ENCODE measurements at regions not wholly inside any gene's neighbourhood (a gene's known extent, or its start where the extent isn't known, plus 50 kb on each side); places are given as distances from the start of the nearest gene placed in this dataset.

DNA sequence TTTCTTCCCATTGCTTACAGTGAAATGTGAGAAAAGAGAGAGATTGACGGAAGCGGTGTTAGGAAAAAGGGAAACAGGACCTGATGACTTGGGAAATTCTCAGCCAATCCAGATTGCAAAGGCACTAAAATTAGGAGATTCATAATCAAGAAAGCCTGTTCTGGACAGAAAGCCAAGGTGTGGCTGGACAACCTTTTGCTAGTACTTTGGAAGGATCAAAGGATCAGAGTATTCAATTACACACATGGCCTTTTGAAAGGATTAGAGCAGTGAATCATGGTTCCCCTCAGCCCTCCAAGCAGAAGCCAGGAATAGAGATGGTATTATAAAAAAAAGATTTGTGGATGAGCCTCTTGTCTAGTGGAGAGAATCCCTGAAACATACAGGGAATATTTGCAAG lies 669.8 kb upstream of the ADAMTS5 start:
- no peak for TF ChIP-seq EZH2phosphoT487 (IDR thresholded peaks at IDR 0.05; ENCODE audit: insufficient read depth, low read depth)
- no peak for TF ChIP-seq EZH2 (IDR thresholded peaks at IDR 0.05; ENCODE audit: insufficient read depth, poor library complexity, severe bottlenecking)
- no peak overlapping the region for H2AFZ ChIP-seq
- no peaks in the 10 kb centered on the region for H3K27me3 ChIP-seq (replicated peaks; ENCODE audit: insufficient read depth)
- no peaks in the 10 kb centered on the region for H4K20me1 ChIP-seq (ENCODE audit: insufficient read depth)
- H3K4me3 ChIP-seq = no peak overlapping the region
- H3K9me2 ChIP-seq (ENCODE audit: insufficient read depth) = no peaks in the 10 kb centered on the region
- WGBS, 2 experiments (ENCODE audit: low coverage in 1 of 2, low lambda C conversion rate in 2 of 2, missing lambda C conversion rate in 2 of 2) = 71 to 75% methylated on average over 2 of the region's 2 CpGs
- no peaks in the 10 kb centered on the region for H3K36me3 ChIP-seq (ENCODE audit: low read depth)
- 0 out of 2 replicates have a peak, but pooled peaks cover 4% of the 10 kb centered on the region for H3F3A ChIP-seq (ENCODE audit: insufficient read depth)
- no peaks in the 10 kb centered on the region for H3K79me2 ChIP-seq (ENCODE audit: insufficient read depth)
- no peak overlapping the region for H3K9ac ChIP-seq
- H3K9me3 ChIP-seq (ENCODE audit: low read depth) = no peaks in the 10 kb centered on the region
- in situ Hi-C loops (cut with MboI) = no loop called here
- no peak overlapping the region for H3K27ac ChIP-seq
- no peak for DNase-seq
- peaks cover 5% of the 10 kb centered on the region for H3K4me1 ChIP-seq (ENCODE audit: insufficient read depth)
- H3K4me2 ChIP-seq (ENCODE audit: unreplicated experiment) = no peak overlapping the region

- Histone ChIP-seq H3K4me2 (ENCODE audit: unreplicated experiment) (no peak overlapping the region), H2AFZ (no peak overlapping the region), H4K20me1 (ENCODE audit: insufficient read depth) (no peaks in the 10 kb centered on the region), H3K36me3 (ENCODE audit: low read depth) (no peaks in the 10 kb centered on the region), H3K79me2 (ENCODE audit: insufficient read depth) (no peaks in the 10 kb centered on the region), H3K9me2 (ENCODE audit: insufficient read depth) (no peaks in the 10 kb centered on the region), H3K4me1 (ENCODE audit: insufficient read depth) (peaks cover 16% of the 10 kb centered on the region), H3K27ac (no peak overlapping the region), H3F3A (ENCODE audit: insufficient read depth) (peaks cover 11% of the 10 kb centered on the region), H3K27me3 (replicated peaks; ENCODE audit: insufficient read depth) (no peaks in the 10 kb centered on the region), H3K9me3 (ENCODE audit: low read depth) (no peaks in the 10 kb centered on the region), H3K9ac (no peak overlapping the region), H3K4me3 (no peak overlapping the region)
- no peak for DNase-seq
- in situ Hi-C loops (cut with MboI) = no loop called here
- TF ChIP-seq EZH2 (IDR thresholded peaks at IDR 0.05; ENCODE audit: insufficient read depth, poor library complexity, severe bottlenecking) = no peak
- no peak for TF ChIP-seq EZH2phosphoT487 (IDR thresholded peaks at IDR 0.05; ENCODE audit: insufficient read depth, low read depth)
- WGBS, 2 experiments (ENCODE audit: low coverage in 1 of 2, low lambda C conversion rate in 2 of 2, missing lambda C conversion rate in 2 of 2) = 71 to 72% methylated on average over 3 of the region's 3 CpGs
Measured at GRCh38 chr21:27633631-27634030, 666.7 kb upstream of the ADAMTS5 start.

DNA sequence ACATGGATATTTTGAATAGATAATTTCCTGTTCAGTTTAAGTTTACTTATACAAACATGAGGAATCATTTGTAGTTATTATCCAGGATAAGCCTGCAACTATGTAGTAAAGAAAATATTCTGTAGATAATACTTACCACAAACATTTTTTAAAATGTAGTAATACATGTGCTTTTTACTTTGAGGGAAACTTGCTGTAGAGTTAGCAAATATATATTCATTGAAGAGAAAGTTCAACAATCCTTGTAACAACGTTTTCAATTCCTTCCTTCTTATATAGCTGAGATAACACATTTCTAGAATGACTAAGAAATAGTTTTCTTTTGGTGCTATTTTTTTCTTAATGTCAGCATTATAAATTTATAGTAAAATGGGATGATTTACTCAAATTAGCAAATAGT lies 664.6 kb upstream of the ADAMTS5 start:
- WGBS, 2 experiments (ENCODE audit: low coverage in 1 of 2, low lambda C conversion rate in 2 of 2, missing lambda C conversion rate in 2 of 2) = 9 to 25% methylated on average over 1 of the region's 1 CpG
- in situ Hi-C loops (cut with MboI) = no loop called here
- Histone ChIP-seq H3K4me2 (ENCODE audit: unreplicated experiment) (peak overlapping the region; percentile 23), H4K20me1 (ENCODE audit: insufficient read depth) (no peaks in the 10 kb centered on the region), H3K9me2 (ENCODE audit: insufficient read depth) (no peaks in the 10 kb centered on the region), H3K27me3 (replicated peaks; ENCODE audit: insufficient read depth) (no peaks in the 10 kb centered on the region), H3K79me2 (ENCODE audit: insufficient read depth) (no peaks in the 10 kb centered on the region), H3K4me1 (ENCODE audit: insufficient read depth) (peaks cover 16% of the 10 kb centered on the region), H3F3A (ENCODE audit: insufficient read depth) (peaks cover 11% of the 10 kb centered on the region), H3K4me3 (no peak overlapping the region), H3K36me3 (ENCODE audit: low read depth) (no peaks in the 10 kb centered on the region), H3K9me3 (ENCODE audit: low read depth) (no peaks in the 10 kb centered on the region), H3K27ac (0 out of 2 replicates have a peak overlapping the region, but pooled peaks have one; percentile 2), H3K9ac (no peak overlapping the region), H2AFZ (peak overlapping the region; percentile 12; the same call in 1 of the 2 replicates)
- no peak for TF ChIP-seq EZH2phosphoT487 (IDR thresholded peaks at IDR 0.05; ENCODE audit: insufficient read depth, low read depth)
- TF ChIP-seq EZH2 (IDR thresholded peaks at IDR 0.05; ENCODE audit: insufficient read depth, poor library complexity, severe bottlenecking) = no peak
- DNase-seq = peak; percentile 55

GRCh38 chr21:27622631-27623030 lies 655.7 kb upstream of the ADAMTS5 start:
- H3K4me2 ChIP-seq (ENCODE audit: unreplicated experiment) = no peak overlapping the region
- WGBS, 2 experiments (ENCODE audit: low coverage in 1 of 2, low lambda C conversion rate in 2 of 2, missing lambda C conversion rate in 2 of 2) = 87 to 95% methylated on average over 1 of the region's 1 CpG
- no peaks in the 10 kb centered on the region for H3K4me1 ChIP-seq (ENCODE audit: insufficient read depth)
- H4K20me1 ChIP-seq (ENCODE audit: insufficient read depth) = no peaks in the 10 kb centered on the region
- no peak overlapping the region for H3K27ac ChIP-seq
- no peak overlapping the region for H2AFZ ChIP-seq
- H3K36me3 ChIP-seq (ENCODE audit: low read depth) = no peaks in the 10 kb centered on the region
- H3K9me2 ChIP-seq (ENCODE audit: insufficient read depth) = no peaks in the 10 kb centered on the region; the same call in 1 of the 2 replicates
- no peaks in the 10 kb centered on the region for H3K27me3 ChIP-seq (replicated peaks; ENCODE audit: insufficient read depth)
- no peak for DNase-seq
- in situ Hi-C loops (cut with MboI) = no loop called here
- no peak overlapping the region for H3K9ac ChIP-seq
- H3K4me3 ChIP-seq = no peak overlapping the region
- TF ChIP-seq EZH2 (IDR thresholded peaks at IDR 0.05; ENCODE audit: insufficient read depth, poor library complexity, severe bottlenecking) (no peak), EZH2phosphoT487 (IDR thresholded peaks at IDR 0.05; ENCODE audit: insufficient read depth, low read depth) (no peak)
- no peaks in the 10 kb centered on the region for H3F3A ChIP-seq (ENCODE audit: insufficient read depth)
- no peaks in the 10 kb centered on the region for H3K9me3 ChIP-seq (ENCODE audit: low read depth)
- no peaks in the 10 kb centered on the region for H3K79me2 ChIP-seq (ENCODE audit: insufficient read depth)

- TF ChIP-seq EZH2phosphoT487 (IDR thresholded peaks at IDR 0.05; ENCODE audit: insufficient read depth, low read depth) = no peak
- Histone ChIP-seq H4K20me1 (ENCODE audit: insufficient read depth) (no peaks in the 10 kb centered on the region), H3K79me2 (ENCODE audit: insufficient read depth) (no peaks in the 10 kb centered on the region), H3K4me3 (no peak overlapping the region), H3K36me3 (ENCODE audit: low read depth) (no peaks in the 10 kb centered on the region), H2AFZ (no peak overlapping the region), H3K9me2 (ENCODE audit: insufficient read depth) (no peaks in the 10 kb centered on the region), H3K9ac (no peak overlapping the region), H3K4me1 (ENCODE audit: insufficient read depth) (no peaks in the 10 kb centered on the region), H3K9me3 (ENCODE audit: low read depth) (no peaks in the 10 kb centered on the region), H3F3A (ENCODE audit: insufficient read depth) (no peaks in the 10 kb centered on the region), H3K4me2 (ENCODE audit: unreplicated experiment) (no peak overlapping the region), H3K27me3 (replicated peaks; ENCODE audit: insufficient read depth) (no peaks in the 10 kb centered on the region), H3K27ac (no peak overlapping the region)
- no peak for DNase-seq
- WGBS, 2 experiments (ENCODE audit: low coverage in 1 of 2, low lambda C conversion rate in 2 of 2, missing lambda C conversion rate in 2 of 2) = 83 to 91% methylated on average over 2 of the region's 2 CpGs
- in situ Hi-C loops (cut with MboI) = no loop called here
Measured at GRCh38 chr21:27614231-27614630, 647.3 kb upstream of the ADAMTS5 start.

All from GM23248 (cell line).